GM12872 (cell line): ENCODE measurements at regions not wholly inside any gene's neighbourhood (a gene's known extent, or its start where the extent isn't known, plus 50 kb on each side); places are given as distances from the start of the nearest gene placed in this dataset.

Experiments
- TF ChIP-seq, protein P1 (sequence below): IDR thresholded peaks from 3 replicates; pipeline ENCODE4 v1.5.1; 2011; ENCODE audit warnings: low read depth, mild to moderate bottlenecking, low read length, moderate library complexity; ENCODE audit not compliant: insufficient read depth

DNA sequence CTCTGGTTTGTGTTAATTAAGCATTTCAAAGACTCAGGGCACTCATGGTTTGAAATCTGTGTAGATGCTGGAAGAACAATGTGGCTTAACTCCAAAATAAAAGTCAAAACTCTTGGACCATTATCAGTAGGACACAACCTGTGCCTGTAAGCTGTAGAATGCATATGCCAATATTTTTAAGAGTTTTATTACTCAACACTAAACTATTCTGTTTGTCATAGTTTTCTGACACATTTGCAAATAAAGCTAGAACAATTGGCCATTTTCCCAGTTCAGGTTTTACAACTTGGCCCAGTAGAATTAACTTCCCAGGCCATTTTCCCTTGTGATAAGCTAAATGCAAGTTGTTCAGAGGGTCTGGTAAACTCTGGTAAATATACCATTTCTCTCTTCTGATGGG is 713.1 kb downstream of the CBLN2 start:
- TF ChIP-seq, protein P1, sequence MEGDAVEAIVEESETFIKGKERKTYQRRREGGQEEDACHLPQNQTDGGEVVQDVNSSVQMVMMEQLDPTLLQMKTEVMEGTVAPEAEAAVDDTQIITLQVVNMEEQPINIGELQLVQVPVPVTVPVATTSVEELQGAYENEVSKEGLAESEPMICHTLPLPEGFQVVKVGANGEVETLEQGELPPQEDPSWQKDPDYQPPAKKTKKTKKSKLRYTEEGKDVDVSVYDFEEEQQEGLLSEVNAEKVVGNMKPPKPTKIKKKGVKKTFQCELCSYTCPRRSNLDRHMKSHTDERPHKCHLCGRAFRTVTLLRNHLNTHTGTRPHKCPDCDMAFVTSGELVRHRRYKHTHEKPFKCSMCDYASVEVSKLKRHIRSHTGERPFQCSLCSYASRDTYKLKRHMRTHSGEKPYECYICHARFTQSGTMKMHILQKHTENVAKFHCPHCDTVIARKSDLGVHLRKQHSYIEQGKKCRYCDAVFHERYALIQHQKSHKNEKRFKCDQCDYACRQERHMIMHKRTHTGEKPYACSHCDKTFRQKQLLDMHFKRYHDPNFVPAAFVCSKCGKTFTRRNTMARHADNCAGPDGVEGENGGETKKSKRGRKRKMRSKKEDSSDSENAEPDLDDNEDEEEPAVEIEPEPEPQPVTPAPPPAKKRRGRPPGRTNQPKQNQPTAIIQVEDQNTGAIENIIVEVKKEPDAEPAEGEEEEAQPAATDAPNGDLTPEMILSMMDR, result no peak

DNA sequence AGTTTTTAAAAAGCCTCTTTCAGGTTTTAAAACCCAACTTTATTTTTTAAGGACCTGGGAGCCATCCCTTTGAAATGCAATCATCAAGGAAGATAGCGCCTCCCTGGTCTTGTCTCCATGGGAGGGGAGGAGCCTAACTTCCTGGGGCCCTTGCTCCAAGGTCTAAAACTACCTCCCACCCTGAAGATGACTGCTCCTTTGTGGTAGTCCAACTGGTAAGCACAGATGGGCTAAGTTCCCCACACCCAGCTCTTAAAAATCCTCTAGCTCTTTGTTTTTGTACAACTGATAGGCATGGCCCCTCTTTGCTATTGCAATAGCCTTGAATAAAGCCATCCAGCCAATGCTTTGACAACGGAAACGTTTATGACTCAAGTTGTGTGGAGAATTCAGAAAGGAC is 716.8 kb downstream of the CBLN2 start:
- TF ChIP-seq, protein P1, result no peak

DNA sequence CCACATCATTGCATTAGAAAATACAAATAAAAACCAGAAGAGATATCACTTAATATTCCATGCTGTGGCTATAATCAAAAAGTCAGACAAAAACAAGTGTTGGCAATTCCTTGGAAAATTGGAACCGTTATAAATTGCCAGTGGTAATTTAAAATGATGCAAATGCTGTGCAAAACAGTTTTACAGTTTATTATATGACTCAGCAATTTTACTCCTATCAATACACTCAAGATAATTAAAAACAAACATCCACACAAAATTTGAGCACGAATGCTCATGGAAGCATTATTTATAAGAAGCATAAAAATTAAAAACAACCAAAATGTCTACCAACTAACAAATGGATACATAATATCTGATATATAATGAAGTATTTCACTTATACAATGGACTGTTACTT is 728.8 kb downstream of the CBLN2 start:
- TF ChIP-seq, protein P1, result no peak

DNA sequence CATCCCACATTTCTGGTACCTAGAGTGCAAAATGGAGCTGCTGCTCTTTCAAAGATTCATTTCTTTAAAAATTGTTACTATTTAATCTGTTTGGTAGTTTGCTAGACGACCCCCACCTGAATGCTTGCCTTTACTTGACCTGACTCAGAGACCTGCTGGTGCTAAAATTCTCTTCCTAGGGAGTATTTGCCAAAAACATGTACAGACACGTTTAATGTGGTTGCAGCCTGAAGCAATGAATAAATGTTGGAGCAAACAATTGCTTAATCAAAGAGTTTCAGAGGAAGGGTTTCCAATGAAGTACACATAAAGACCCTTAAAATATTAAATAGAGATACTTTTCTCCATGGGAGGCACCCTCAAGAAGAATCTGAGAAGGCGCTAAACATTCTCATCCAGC is 734.4 kb downstream of the CBLN2 start:
- TF ChIP-seq, protein P1, result no peak

DNA sequence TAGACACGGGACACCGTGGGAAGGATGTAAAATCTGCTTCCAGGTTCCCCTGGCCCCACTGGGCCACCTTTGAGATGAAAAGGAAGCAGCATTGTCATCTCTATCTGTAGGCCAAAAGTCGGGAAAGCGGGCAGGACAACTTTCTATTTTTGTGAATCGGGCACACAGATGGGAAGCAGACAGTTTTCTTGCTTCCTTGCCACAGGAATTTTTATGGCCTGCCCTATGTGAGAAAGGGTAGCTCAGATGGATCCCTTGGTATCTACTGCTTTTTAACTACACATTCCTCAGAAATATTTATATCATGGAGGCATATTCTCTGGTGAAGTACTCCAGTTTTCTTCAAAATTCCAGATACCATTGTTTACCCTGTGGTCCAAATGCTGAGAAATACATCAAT is 735.5 kb downstream of the CBLN2 start:
- TF ChIP-seq, protein P1, result no peak

DNA sequence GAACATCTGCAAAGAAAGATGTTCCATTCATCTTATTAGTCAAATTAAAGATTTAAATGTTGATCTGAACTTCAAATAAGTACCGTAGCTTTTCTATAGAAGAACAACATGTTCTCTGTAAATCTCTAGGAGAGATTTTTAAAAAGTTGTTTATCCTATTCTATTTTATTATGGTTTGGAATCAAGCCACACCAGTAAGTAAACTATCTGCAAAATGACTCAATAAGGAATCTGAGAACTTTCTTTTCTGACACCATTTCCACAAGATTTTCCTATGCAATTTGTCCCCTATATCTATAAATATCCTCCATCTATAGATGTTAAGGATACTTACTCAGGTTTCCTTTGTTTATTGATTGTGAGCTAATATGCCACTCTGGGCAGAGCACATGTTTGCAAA is 736.6 kb downstream of the CBLN2 start:
- TF ChIP-seq, protein P1, result no peak

DNA sequence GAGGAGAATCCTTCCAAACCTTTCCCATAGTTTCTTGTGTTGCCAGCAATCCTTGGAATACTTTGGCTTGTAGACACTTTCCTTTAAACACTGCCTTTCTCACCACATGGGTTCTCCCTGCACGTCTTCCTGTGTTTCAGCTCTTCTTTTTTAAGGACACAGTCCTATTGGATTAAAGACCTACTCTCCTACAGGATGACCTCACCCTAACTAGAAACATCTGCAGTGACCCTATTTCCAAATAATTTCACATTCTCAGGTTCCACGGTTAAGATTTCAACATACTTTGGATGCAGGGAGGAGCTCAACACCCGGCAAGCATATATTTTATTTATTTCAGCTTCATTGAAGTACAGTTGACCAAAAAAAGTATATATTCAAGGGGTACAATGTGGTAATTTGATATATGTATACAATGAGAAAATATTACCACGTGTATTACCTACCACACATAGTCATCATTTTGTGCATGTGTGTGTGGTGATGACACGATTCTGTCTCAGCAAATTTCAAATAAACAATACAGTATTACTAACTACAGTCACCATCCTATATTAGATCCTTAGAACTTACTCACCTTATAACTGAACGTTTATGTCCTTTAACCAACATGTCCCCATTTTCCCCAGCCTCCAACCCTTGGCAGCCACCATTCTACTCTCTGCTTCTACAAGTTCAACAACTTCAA is 745.0 kb downstream of the CBLN2 start:
- TF ChIP-seq, protein P1, result no peak
